Vagina (tissue), 2 donors: ENCODE measurements at regions not wholly inside any gene's neighbourhood (a gene's known extent, or its start where the extent isn't known, plus 50 kb on each side); places are given as distances from the start of the nearest gene placed in this dataset.

Source experiments
- POLR2A ChIP-seq, 2 donors: fragments of 450-650 bp; IDR thresholded peaks; one replicate each; pipeline ENCODE4 v1.6.1; 2017; ENCODE audit warnings: antibody characterized with exemption in 2 of 2, mild to moderate bottlenecking in 2 of 2, moderate library complexity in 2 of 2
- POLR2AphosphoS5 ChIP-seq, 2 donors: sonication (generic); formaldehyde crosslinking; IDR thresholded peaks; one replicate each; pipeline ENCODE4 v1.9.0; 2017; ENCODE audit warnings: antibody characterized with exemption in 2 of 2, mild to moderate bottlenecking in 2 of 2, low read depth in 1 of 2; ENCODE audit not compliant: insufficient read depth in 1 of 2
- TF ChIP-seq, protein P1 (sequence below), 3 experiments: fragments of 450-650 bp in 2 of 3; fragments of 200-600 bp in 1 of 3; sonication (generic) in 1 of 3; IDR thresholded peaks; one replicate each; pipeline ENCODE4 v1.5.1; 2017 to 2019; ENCODE audit warnings: antibody characterized with exemption in 3 of 3, mild to moderate bottlenecking in 2 of 3, moderate library complexity in 2 of 3

DNA sequence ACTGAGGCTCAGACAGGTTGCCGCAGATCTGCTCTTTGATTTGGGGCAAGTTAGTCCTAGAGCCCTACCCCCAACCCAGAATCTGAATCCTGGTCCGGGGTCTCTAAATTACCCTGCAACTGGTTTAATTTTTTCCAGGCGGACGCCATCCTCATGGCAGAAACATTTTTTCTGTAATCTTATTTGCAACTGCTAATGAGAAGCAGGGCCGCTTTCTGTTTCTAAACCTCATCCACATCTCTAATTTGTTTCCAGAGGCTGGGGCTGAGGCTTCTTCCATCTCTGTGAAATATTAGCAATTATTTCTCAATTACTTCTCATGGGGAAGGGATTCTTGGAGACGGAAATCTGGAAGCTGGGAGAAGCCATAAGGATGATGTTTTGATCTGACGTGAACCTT lies 261.6 kb downstream of the RPS24 start:
- TF ChIP-seq POLR2AphosphoS5 (IDR thresholded peaks at IDR 0.05; ENCODE audit: insufficient read depth in 1 of 2, low read depth in 1 of 2) (no peak), POLR2A (IDR thresholded peaks at IDR 0.05) (no peak)
- TF ChIP-seq, protein P1, sequence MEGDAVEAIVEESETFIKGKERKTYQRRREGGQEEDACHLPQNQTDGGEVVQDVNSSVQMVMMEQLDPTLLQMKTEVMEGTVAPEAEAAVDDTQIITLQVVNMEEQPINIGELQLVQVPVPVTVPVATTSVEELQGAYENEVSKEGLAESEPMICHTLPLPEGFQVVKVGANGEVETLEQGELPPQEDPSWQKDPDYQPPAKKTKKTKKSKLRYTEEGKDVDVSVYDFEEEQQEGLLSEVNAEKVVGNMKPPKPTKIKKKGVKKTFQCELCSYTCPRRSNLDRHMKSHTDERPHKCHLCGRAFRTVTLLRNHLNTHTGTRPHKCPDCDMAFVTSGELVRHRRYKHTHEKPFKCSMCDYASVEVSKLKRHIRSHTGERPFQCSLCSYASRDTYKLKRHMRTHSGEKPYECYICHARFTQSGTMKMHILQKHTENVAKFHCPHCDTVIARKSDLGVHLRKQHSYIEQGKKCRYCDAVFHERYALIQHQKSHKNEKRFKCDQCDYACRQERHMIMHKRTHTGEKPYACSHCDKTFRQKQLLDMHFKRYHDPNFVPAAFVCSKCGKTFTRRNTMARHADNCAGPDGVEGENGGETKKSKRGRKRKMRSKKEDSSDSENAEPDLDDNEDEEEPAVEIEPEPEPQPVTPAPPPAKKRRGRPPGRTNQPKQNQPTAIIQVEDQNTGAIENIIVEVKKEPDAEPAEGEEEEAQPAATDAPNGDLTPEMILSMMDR (IDR thresholded peaks at IDR 0.05): no peak
